ENCODE measurements at regions not wholly inside any gene's neighbourhood (a gene's known extent, or its start where the extent isn't known, plus 50 kb on each side); places are given as distances from the start of the nearest gene placed in this dataset.

GRCh38 chr5:56527174-56527573, 288.2 kb upstream of the MAP3K1 start:
- intact Hi-C loops (cut with DNase I), result no loop called here
- ATAC-seq (no peak), DNase-seq (no peak)
- 76 to 81% (median 77%) methylated on average over 4 of the region's 4 CpGs for WGBS, 3 donors
- TF ChIP-seq CTCF (IDR thresholded peaks at IDR 0.05), result no peak
- H3K27me3 ChIP-seq (ENCODE audit: insufficient read depth in 3 of 3, low read length in 2 of 3), result no peaks in the 10 kb centered on the region
- H3K9me3 ChIP-seq, result no peaks in the 10 kb centered on the region
- peaks cover 5% of the 10 kb centered on the region for H3K4me1 ChIP-seq
- no peaks in the 10 kb centered on the region for H3K36me3 ChIP-seq (ENCODE audit: insufficient read depth in 1 of 2, low read depth in 1 of 2)
- no peak overlapping the region for H3K27ac ChIP-seq
- H3K4me3 ChIP-seq, result no peak overlapping the region

- no peak for TF ChIP-seq CTCF (IDR thresholded peaks at IDR 0.05)
- intact Hi-C loops (cut with DNase I), result no loop called here
- no peaks in the 10 kb centered on the region for H3K27me3 ChIP-seq (ENCODE audit: insufficient read depth in 3 of 3, low read length in 2 of 3)
- ATAC-seq, result no peak
- DNase-seq, result no peak
- H3K36me3 ChIP-seq (ENCODE audit: insufficient read depth in 1 of 2, low read depth in 1 of 2), result no peaks in the 10 kb centered on the region
- H3K4me3 ChIP-seq, result no peak overlapping the region
- no peaks in the 10 kb centered on the region for H3K9me3 ChIP-seq
- no peak overlapping the region for H3K27ac ChIP-seq
- H3K4me1 ChIP-seq, result peaks cover 5% of the 10 kb centered on the region
- 72 to 87% (median 73%) methylated on average over 3 of the region's 3 CpGs for WGBS, 3 donors
Measured at GRCh38 chr5:56525113-56525512, 290.2 kb upstream of the MAP3K1 start.

GRCh38 chr5:56523790-56524575, 290.9 kb upstream of the ANKRD55 start:
- Histone ChIP-seq H3K36me3 (ENCODE audit: insufficient read depth in 1 of 2, low read depth in 1 of 2) (no peaks in the 10 kb centered on the region), H3K9me3 (no peaks in the 10 kb centered on the region), H3K27ac (no peak overlapping the region), H3K4me1 (peaks cover 5% of the 10 kb centered on the region), H3K27me3 (ENCODE audit: insufficient read depth in 3 of 3, low read length in 2 of 3) (no peaks in the 10 kb centered on the region), H3K4me3 (no peak overlapping the region)
- intact Hi-C loops (cut with DNase I), result no loop called here
- WGBS, 3 donors, result 39 to 59% (median 54%) methylated on average over 6 of the region's 6 CpGs
- TF ChIP-seq CTCF (IDR thresholded peaks at IDR 0.05), result no peak
- DNase-seq, result no peak
- no peak for ATAC-seq

- H3K27ac ChIP-seq, result no peak overlapping the region
- H3K9me3 ChIP-seq, result no peaks in the 10 kb centered on the region
- H3K4me1 ChIP-seq, result peaks cover 5% of the 10 kb centered on the region
- no peak for TF ChIP-seq CTCF (IDR thresholded peaks at IDR 0.05)
- 25 to 71% (median 52%) methylated on average over 1 of the region's 1 CpG for WGBS, 3 donors
- no peaks in the 10 kb centered on the region for H3K27me3 ChIP-seq (ENCODE audit: insufficient read depth in 3 of 3, low read length in 2 of 3)
- H3K36me3 ChIP-seq (ENCODE audit: insufficient read depth in 1 of 2, low read depth in 1 of 2), result no peaks in the 10 kb centered on the region
- no peak overlapping the region for H3K4me3 ChIP-seq
- ATAC-seq, result peak in 3 of 4 donors; percentile 40 to 65 (median 45)
- intact Hi-C loops (cut with DNase I), result no loop called here
- DNase-seq, result peak; percentile 56 to 64
Measured at GRCh38 chr5:56522960-56523359, 289.8 kb upstream of the ANKRD55 start.

- DNase-seq (no peak), ATAC-seq (no peak)
- H3K4me3 ChIP-seq, result no peak overlapping the region
- peaks cover 5% of the 10 kb centered on the region for H3K4me1 ChIP-seq
- no peaks in the 10 kb centered on the region for H3K36me3 ChIP-seq (ENCODE audit: insufficient read depth in 1 of 2, low read depth in 1 of 2)
- intact Hi-C loops (cut with DNase I), result no loop called here
- no peak for TF ChIP-seq CTCF (IDR thresholded peaks at IDR 0.05)
- H3K27me3 ChIP-seq (ENCODE audit: insufficient read depth in 3 of 3, low read length in 2 of 3), result no peaks in the 10 kb centered on the region
- H3K9me3 ChIP-seq, result no peaks in the 10 kb centered on the region
- no peak overlapping the region for H3K27ac ChIP-seq
- WGBS, 3 donors, result 70 to 81% (median 78%) methylated on average over 5 of the region's 5 CpGs
Measured at GRCh38 chr5:56522169-56522568, 289.0 kb upstream of the ANKRD55 start.

All from psoas muscle (tissue), 7 donors.